Pons (tissue), 1 donor: ENCODE measurements at regions not wholly inside any gene's neighbourhood (a gene's known extent, or its start where the extent isn't known, plus 50 kb on each side); places are given as distances from the start of the nearest gene placed in this dataset.
"Not testable (repeated sequence)": the region's sequence is repeated elsewhere in the genome, so short reads cannot be mapped to it uniquely, and the experiment has no call there.

Source experiments
- DNase-seq: peaks from one replicate; pipeline ENCODE4 v3.0.0-alpha.2; 2016; ENCODE audit warnings: low spot score

- DNase-seq, result no peak
Observed at GRCh38 chr2:17194083-17194482, 324.2 kb downstream of the RAD51AP2 start.

GRCh38 chr2:17193433-17193890 is 324.8 kb downstream of the RAD51AP2 start:
- DNase-seq, result not testable (repeated sequence)

- DNase-seq, result no peak
Observed at GRCh38 chr2:17191223-17191622, 327.0 kb downstream of the RAD51AP2 start.

GRCh38 chr2:17190527-17190926 is 327.7 kb downstream of the RAD51AP2 start:
- no peak for DNase-seq

GRCh38 chr2:17188721-17189120 is 329.5 kb downstream of the RAD51AP2 start:
- no peak for DNase-seq

- DNase-seq, result no peak
Observed at GRCh38 chr2:17184512-17184911, 333.7 kb downstream of the RAD51AP2 start.

- no peak for DNase-seq
Observed at GRCh38 chr2:17182399-17182798, 335.8 kb downstream of the RAD51AP2 start.

GRCh38 chr2:17181051-17181752 is 337.0 kb downstream of the RAD51AP2 start:
- DNase-seq, result no peak

GRCh38 chr2:17179145-17179808 is 339.0 kb downstream of the RAD51AP2 start:
- DNase-seq, result no peak

GRCh38 chr2:17177088-17177487 is 341.2 kb downstream of the RAD51AP2 start:
- DNase-seq, result no peak

- DNase-seq, result peak; percentile 51
Observed at GRCh38 chr2:17171446-17172049, 346.7 kb downstream of the RAD51AP2 start.

- no peak for DNase-seq
Observed at GRCh38 chr2:17166506-17166905, 351.7 kb downstream of the RAD51AP2 start.

GRCh38 chr2:17164550-17164949 is 353.7 kb downstream of the RAD51AP2 start:
- no peak for DNase-seq

GRCh38 chr2:17163638-17164037 is 354.6 kb downstream of the RAD51AP2 start:
- DNase-seq, result no peak

- no peak for DNase-seq
Observed at GRCh38 chr2:17162713-17163112, 355.5 kb downstream of the RAD51AP2 start.

GRCh38 chr2:17160594-17160993 is 357.6 kb downstream of the RAD51AP2 start:
- DNase-seq, result no peak

GRCh38 chr2:17156086-17156485 is 362.2 kb downstream of the RAD51AP2 start:
- DNase-seq, result no peak

- no peak for DNase-seq
Observed at GRCh38 chr2:17149945-17150344, 368.3 kb downstream of the RAD51AP2 start.

GRCh38 chr2:17148407-17149145 is 369.7 kb downstream of the RAD51AP2 start:
- peak; percentile 25 for DNase-seq

GRCh38 chr2:17146358-17146757 is 371.9 kb downstream of the RAD51AP2 start:
- no peak for DNase-seq

GRCh38 chr2:17136877-17137276 is 381.4 kb downstream of the RAD51AP2 start:
- no peak for DNase-seq

- DNase-seq, result no peak
Observed at GRCh38 chr2:17136231-17136630, 382.0 kb downstream of the RAD51AP2 start.
